Keratinocyte (primary cell): ENCODE measurements at regions not wholly inside any gene's neighbourhood (a gene's known extent, or its start where the extent isn't known, plus 50 kb on each side); places are given as distances from the start of the nearest gene placed in this dataset.

Experiments used
- DNase-seq: peaks from one replicate; pipeline ENCODE4 v3.0.0-alpha.2; 2011; ENCODE audit warnings: low read depth, missing footprints, low spot score
- FAIRE-seq: peaks from 2 replicates; lab custom pipeline; 2011; peaks lifted over from hg19 to GRCh38; lab: Jason Lieb, UNC
- H2AFZ ChIP-seq: 2 replicates; pipeline ENCODE4 v1.6.0; 2012; ENCODE audit warnings: low read length, control low read depth, inconsistent platforms; ENCODE audit not compliant: control insufficient read depth
- H3K27ac ChIP-seq: 2 replicates; pipeline ENCODE4 v1.5.1; 2011; ENCODE audit warnings: low read length; ENCODE audit not compliant: control insufficient read depth, insufficient read depth
- H3K27me3 ChIP-seq: 3 replicates; pipeline ENCODE4 v1.6.0; 2011; ENCODE audit warnings: low read length; ENCODE audit not compliant: control insufficient read depth, insufficient read depth; ENCODE audit errors: extremely low read depth
- H3K36me3 ChIP-seq, 2 experiments: 2 replicates in 1 of 2; 3 replicates in 1 of 2; pipeline ENCODE4 v1.5.1; 2011; ENCODE audit warnings: low read length in 2 of 2, mild to moderate bottlenecking in 1 of 2; ENCODE audit not compliant: control insufficient read depth in 2 of 2, insufficient read depth in 2 of 2; ENCODE audit errors: extremely low read depth in 1 of 2
- H3K4me1 ChIP-seq: 3 replicates; pipeline ENCODE4 v1.5.1; 2011; ENCODE audit warnings: low read length; ENCODE audit not compliant: control insufficient read depth, insufficient read depth; ENCODE audit errors: extremely low read depth
- H3K4me2 ChIP-seq: 3 replicates; pipeline ENCODE4 v1.6.0; 2011; ENCODE audit warnings: low read depth, low read length; ENCODE audit not compliant: control insufficient read depth, insufficient read depth; ENCODE audit errors: extremely low read depth
- H3K4me3 ChIP-seq, 3 experiments: fragments of 200-600 bp in 1 of 3; sonication (generic) in 1 of 3; 2 replicates in 2 of 3; 3 replicates in 1 of 3; pipeline ENCODE4 v1.5.1; 2011 to 2016; ENCODE audit warnings: low read length in 3 of 3, mild to moderate bottlenecking in 3 of 3, control low read depth in 2 of 3, inconsistent platforms in 1 of 3, low read depth in 1 of 3, mixed read lengths in 1 of 3, mixed run types in 1 of 3, moderate library complexity in 1 of 3; ENCODE audit not compliant: control insufficient read depth in 2 of 3, insufficient read depth in 2 of 3; ENCODE audit errors: extremely low read depth in 1 of 3
- H3K79me2 ChIP-seq: 2 replicates; pipeline ENCODE4 v1.6.0; 2012; ENCODE audit warnings: low read length; ENCODE audit not compliant: control insufficient read depth, insufficient read depth
- H3K9ac ChIP-seq: 3 replicates; pipeline ENCODE4 v1.6.0; 2011; ENCODE audit warnings: low read length; ENCODE audit not compliant: control insufficient read depth, insufficient read depth; ENCODE audit errors: extremely low read depth
- H3K9me1 ChIP-seq: 3 replicates; pipeline ENCODE4 v1.6.0; 2011; ENCODE audit warnings: low read length; ENCODE audit not compliant: control insufficient read depth, insufficient read depth; ENCODE audit errors: extremely low read depth
- H3K9me3 ChIP-seq: 2 replicates; pipeline ENCODE4 v1.5.1; 2012; ENCODE audit warnings: low read depth, low read length; ENCODE audit not compliant: control insufficient read depth
- H4K20me1 ChIP-seq: 3 replicates; pipeline ENCODE4 v1.6.0; 2011; ENCODE audit warnings: low read length; ENCODE audit not compliant: control insufficient read depth, insufficient read depth; ENCODE audit errors: extremely low read depth
- CTCF ChIP-seq, 3 experiments: IDR thresholded peaks in 1 of 3; conservative IDR thresholded peaks in 1 of 3; optimal IDR thresholded peaks in 1 of 3; 2 replicates in 2 of 3; 3 replicates in 1 of 3; pipeline versions ENCODE3 to v1.5.1; 2011; ENCODE audit warnings: low read length in 3 of 3, mild to moderate bottlenecking in 3 of 3, moderate library complexity in 2 of 3, control low read depth in 1 of 3, inconsistent platforms in 1 of 3; ENCODE audit not compliant: insufficient read depth in 2 of 3; ENCODE audit errors: extremely low read depth in 1 of 3
- EZH2 ChIP-seq: IDR thresholded peaks from one replicate; pipeline ENCODE4 v1.6.1; 2012; ENCODE audit warnings: inconsistent platforms, mild to moderate bottlenecking, low read length, moderate library complexity
- dilution Hi-C: fragments of 300-500 bp; cut with MboI; formaldehyde crosslinking; loops from one replicate; pipeline ENCODE4 v1.7.0; 2020; ENCODE audit warnings: low sequenced_read_pairs; ENCODE audit not compliant: extremely low pct_ligation_motif_present

GRCh38 chr5:30759731-30760130 lies 433.8 kb upstream of the CDH6 start:
- Histone ChIP-seq H4K20me1 (no peaks in the 10 kb centered on the region), H3K4me2 (no peak overlapping the region), H3K9me1 (no peaks in the 10 kb centered on the region), H3K27ac (no peak overlapping the region), H3K27me3 (no peaks in the 10 kb centered on the region), H3K4me3 (no peak overlapping the region), H3K36me3 (no peaks in the 10 kb centered on the region), H3K79me2 (no peaks in the 10 kb centered on the region), H3K9me3 (peaks cover 4% of the 10 kb centered on the region), H2AFZ (no peak overlapping the region), H3K9ac (no peak overlapping the region), H3K4me1 (no peaks in the 10 kb centered on the region)
- dilution Hi-C loops: no loop called here
- FAIRE-seq: no peak
- no peak for DNase-seq
- TF ChIP-seq CTCF (optimal IDR thresholded peaks at IDR 0.05 in 1 of 3, IDR thresholded peaks at IDR 0.05 in 1 of 3, conservative IDR thresholded peaks at IDR 0.05 in 1 of 3; ENCODE audit: extremely low read depth in 1 of 3, insufficient read depth in 2 of 3, low read length in 3 of 3) (no peak), EZH2 (no peak)

GRCh38 chr5:30752015-30752414 lies 441.5 kb upstream of the CDH6 start:
- no peaks in the 10 kb centered on the region for H3K9me3 ChIP-seq
- no peaks in the 10 kb centered on the region for H3K9me1 ChIP-seq
- H3K9ac ChIP-seq: no peak overlapping the region
- no peak overlapping the region for H3K4me2 ChIP-seq
- DNase-seq: no peak
- H3K36me3 ChIP-seq: no peaks in the 10 kb centered on the region
- H3K79me2 ChIP-seq: no peaks in the 10 kb centered on the region
- H4K20me1 ChIP-seq: no peaks in the 10 kb centered on the region
- dilution Hi-C loops: no loop called here
- no peak overlapping the region for H3K4me3 ChIP-seq
- H3K4me1 ChIP-seq: no peaks in the 10 kb centered on the region
- H3K27ac ChIP-seq: no peak overlapping the region
- TF ChIP-seq EZH2 (no peak), CTCF (optimal IDR thresholded peaks at IDR 0.05 in 1 of 3, IDR thresholded peaks at IDR 0.05 in 1 of 3, conservative IDR thresholded peaks at IDR 0.05 in 1 of 3; ENCODE audit: extremely low read depth in 1 of 3, insufficient read depth in 2 of 3, low read length in 3 of 3) (no peak)
- no peaks in the 10 kb centered on the region for H3K27me3 ChIP-seq
- no peak overlapping the region for H2AFZ ChIP-seq
- no peak for FAIRE-seq
